HepG2 (cell line): ENCODE measurements at regions not wholly inside any gene's neighbourhood (a gene's known extent, or its start where the extent isn't known, plus 50 kb on each side); places are given as distances from the start of the nearest gene placed in this dataset.

Experiments
- ATAC-seq: fragments of 200-7000 bp; cut with Tn5 transposase; 3 replicates; pipeline ENCODE4 v1.9.1; 2020; ENCODE audit warnings: mild to moderate bottlenecking, moderate library complexity
- BruUV-seq: library from RNA; stranded (reverse); fragments of 400-500 nt; replicated peaks from 2 replicates; lab custom pipeline; 2021; lab: Mats Ljungman, UMichigan
- CTCF ChIA-PET: fragments of 300-600 bp; formaldehyde crosslinking; extraction: SDS; loops from one replicate; lab custom pipeline; 2021; ENCODE audit warnings: low total read pairs, inconsistent platforms, low intra/inter-chr PET ratio; lab: Yijun Ruan, JAX
- POLR2A ChIA-PET: fragments of 350-600 bp; sonication (Branson Sonifier 250); formaldehyde crosslinking; loops from one replicate; lab custom pipeline; 2020; ENCODE audit warnings: antibody characterized with exemption, inconsistent platforms; lab: Yijun Ruan, JAX
- DNase-seq: peaks from one replicate; pipeline ENCODE4 v3.0.0-alpha.2; 2015; ENCODE audit warnings: low spot score
- FAIRE-seq: peaks from 3 replicates; lab custom pipeline; 2011; peaks lifted over from hg19 to GRCh38; lab: Jason Lieb, UNC
- H2AFZ ChIP-seq: one replicate; pipeline ENCODE4 v1.6.1; 2011; ENCODE audit warnings: low read length, inconsistent platforms
- H3K27ac ChIP-seq: fragments of 300-600 bp; 3 replicates; pipeline ENCODE4 v1.8.0; 2011; ENCODE audit warnings: mixed run types, mild to moderate bottlenecking, mixed read lengths, low read length, inconsistent platforms; ENCODE audit not compliant: insufficient read depth; ENCODE audit errors: extremely low read length
- H3K27me3 ChIP-seq, 2 experiments: fragments of 200-600 bp in 1 of 2; 2 replicates in 1 of 2; 3 replicates in 1 of 2; pipeline versions ENCODE4 v1.6.0 to v1.8.0; 2011; ENCODE audit warnings: low read length in 2 of 2, mild to moderate bottlenecking in 2 of 2, moderate library complexity in 2 of 2, inconsistent platforms in 1 of 2; ENCODE audit not compliant: insufficient read depth in 2 of 2, control insufficient read depth in 1 of 2
- H3K36me3 ChIP-seq, 2 experiments: fragments of 200-600 bp in 1 of 2; replicated peaks in 1 of 2; 2 replicates in 1 of 2; 3 replicates in 1 of 2; pipeline versions ENCODE4 v1.5.1 to v1.8.0; 2011; ENCODE audit warnings: low read length in 2 of 2, inconsistent platforms in 1 of 2; ENCODE audit not compliant: insufficient read depth in 2 of 2, control insufficient read depth in 1 of 2
- H3K4me1 ChIP-seq: 2 replicates; pipeline ENCODE4 v1.5.1; 2012; ENCODE audit warnings: low read length, inconsistent platforms; ENCODE audit not compliant: insufficient read depth
- H3K4me2 ChIP-seq: 2 replicates; pipeline ENCODE4 v1.6.0; 2011; ENCODE audit warnings: low read depth, low read length, inconsistent platforms
- H3K4me3 ChIP-seq, 3 experiments: fragments of 200-600 bp in 1 of 3; sonication (generic), shearing (Covaris generic) in 1 of 3; replicated peaks in 1 of 3; 2 replicates each; pipeline ENCODE4 v1.5.1; 2011 to 2016; ENCODE audit warnings: low read length in 3 of 3, inconsistent platforms in 2 of 3, low read depth in 2 of 3, mild to moderate bottlenecking in 2 of 3, control low read depth in 1 of 3, mixed read lengths in 1 of 3; ENCODE audit not compliant: insufficient read depth in 1 of 3
- H3K79me2 ChIP-seq: one replicate; pipeline ENCODE4 v1.6.1; 2011; ENCODE audit warnings: low read length, inconsistent platforms; ENCODE audit not compliant: insufficient read depth
- H3K9ac ChIP-seq: 2 replicates; pipeline ENCODE4 v1.6.0; 2011; ENCODE audit warnings: mild to moderate bottlenecking, low read depth, low read length, inconsistent platforms; ENCODE audit not compliant: insufficient read depth
- H3K9me3 ChIP-seq: 2 replicates; pipeline ENCODE4 v1.5.1; 2012; ENCODE audit warnings: mild to moderate bottlenecking, low read length
- H4K20me1 ChIP-seq: 2 replicates; pipeline ENCODE4 v1.6.0; 2011; ENCODE audit warnings: inconsistent platforms, mild to moderate bottlenecking, low read length, moderate library complexity; ENCODE audit not compliant: insufficient read depth
- AHR ChIP-seq: IDR thresholded peaks from 2 replicates; pipeline ENCODE4 v1.6.1; 2018; ENCODE audit warnings: missing genetic modification reagents, missing compliant biosample characterization
- HHEX ChIP-seq: IDR thresholded peaks from 2 replicates; pipeline ENCODE4 v1.6.1; 2016; ENCODE audit warnings: control low read depth
- MBNL3 ChIP-seq: fragments of 250-450 bp; sonication (Bioruptor Pico); conservative IDR thresholded peaks from 2 replicates; pipeline ENCODE4 v1.8.0; 2022; ENCODE audit warnings: mild to moderate bottlenecking, inconsistent platforms
- RAD51 ChIP-seq: fragments of 450-650 bp; IDR thresholded peaks from 2 replicates; pipeline ENCODE4 v1.6.1; 2016; ENCODE audit warnings: borderline replicate concordance
- SAP130 ChIP-seq: IDR thresholded peaks from 2 replicates; pipeline ENCODE4 v1.6.1; 2016; ENCODE audit warnings: low read depth
- YY1 ChIP-seq: IDR thresholded peaks from 2 replicates; pipeline ENCODE4 v1.6.1; 2011; ENCODE audit warnings: low read length, low read depth, moderate library complexity, mild to moderate bottlenecking; ENCODE audit not compliant: insufficient read depth, insufficient replicate concordance
- ZBTB38 ChIP-seq: sonication (generic); formaldehyde crosslinking; IDR thresholded peaks from 2 replicates; pipeline ENCODE4 v1.5.1; 2020; ENCODE audit warnings: mild to moderate bottlenecking, missing genetic modification reagents
- ZFYVE20 ChIP-seq: sonication (generic); formaldehyde crosslinking; IDR thresholded peaks from 2 replicates; pipeline ENCODE4 v1.8.0; 2023; ENCODE audit warnings: low read depth, mild to moderate bottlenecking, moderate library complexity, missing genetic modification reagents, borderline replicate concordance
- ZNF138 ChIP-seq: sonication (generic); formaldehyde crosslinking; IDR thresholded peaks from 2 replicates; pipeline ENCODE4 v1.5.0; 2020; ENCODE audit warnings: mild to moderate bottlenecking, low read depth, missing genetic modification reagents
- ZNF224 ChIP-seq: sonication (generic); formaldehyde crosslinking; IDR thresholded peaks from 2 replicates; pipeline ENCODE4 v1.5.0; 2020; ENCODE audit warnings: mild to moderate bottlenecking, missing genetic modification reagents
- ZNF414 ChIP-seq: sonication (generic); formaldehyde crosslinking; IDR thresholded peaks from 2 replicates; pipeline ENCODE4 v1.5.0; 2020; ENCODE audit warnings: missing genetic modification reagents
- ZNF446 ChIP-seq: sonication (generic); formaldehyde crosslinking; IDR thresholded peaks from 2 replicates; pipeline ENCODE4 v1.5.0; 2020; ENCODE audit warnings: mild to moderate bottlenecking, missing genetic modification reagents
- ZNF543 ChIP-seq: sonication (generic); formaldehyde crosslinking; IDR thresholded peaks from 2 replicates; pipeline ENCODE4 v1.4.0; 2020; ENCODE audit warnings: mild to moderate bottlenecking, missing genetic modification reagents
- ZNF781 ChIP-seq: sonication (generic); formaldehyde crosslinking; IDR thresholded peaks from 2 replicates; pipeline ENCODE4 v1.5.1; 2020; ENCODE audit warnings: borderline replicate concordance, mild to moderate bottlenecking, missing genetic modification reagents; ENCODE audit errors: not compliant biosample characterization
- WGBS: methylation state at CpG from one replicate; pipeline ENCODE4 v1.1.6; 2017; ENCODE audit warnings: low lambda C conversion rate; 5-methylcytosine and 5-hydroxymethylcytosine counted together
- in situ Hi-C: cut with HindIII; loops from 2 replicates; pipeline ENCODE4 v1.10.0; 2017; ENCODE audit warnings: low pct_unique_long_range_greater_than_20kb; ENCODE audit not compliant: extremely low pct_ligation_motif_present
- intact Hi-C: fragments of 100-400 bp; cut with micrococcal nuclease; formaldehyde crosslinking; loops from one replicate; pipeline ENCODE4 v1.10.0; 2022; ENCODE audit not compliant: unreplicated experiment
- TF ChIP-seq, protein P1 (sequence below): sonication (generic); formaldehyde crosslinking; IDR thresholded peaks from 2 replicates; pipeline ENCODE4 v1.5.0; 2020; ENCODE audit warnings: mild to moderate bottlenecking, missing genetic modification reagents, borderline replicate concordance

DNA sequence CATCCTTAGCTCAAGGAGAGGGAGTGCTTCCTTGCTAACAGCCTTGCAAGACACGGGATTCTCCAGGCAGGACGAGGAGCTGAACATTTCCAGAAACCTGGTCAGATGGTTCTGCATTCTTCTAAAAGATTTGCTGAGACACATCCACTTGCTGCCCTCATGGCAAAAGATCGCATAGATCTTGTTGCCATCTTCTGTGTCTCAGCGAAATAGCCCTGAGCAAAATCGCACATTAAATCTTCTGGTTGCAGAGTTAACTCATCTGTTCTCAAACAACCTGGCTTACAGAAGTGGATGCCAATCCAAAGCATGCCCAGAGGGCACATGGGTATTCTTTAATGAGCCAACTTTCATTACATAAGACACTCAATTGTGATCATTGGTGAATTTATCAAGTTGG is 167.5 kb downstream of the PRKX start:
- ChIA-PET CTCF (no interaction called here), POLR2A (no interaction called here)
- FAIRE-seq = no peak
- DNase-seq = no peak
- 0% methylated on average over 3 of the region's 5 CpGs for WGBS
- in situ Hi-C loops = no loop called here
- H3K79me2 ChIP-seq = no peaks in the 10 kb centered on the region
- no TSS peak for BruUV-seq
- H3K4me1 ChIP-seq = no peaks in the 10 kb centered on the region
- no peak for TF ChIP-seq ZNF414 (CRISPR knock-in tag)
- TF ChIP-seq HHEX = no peak
- no peak for TF ChIP-seq ZFYVE20 (CRISPR knock-in tag)
- TF ChIP-seq ZNF781 = no peak
- no peak for TF ChIP-seq ZNF446
- no peak for TF ChIP-seq ZNF138
- H3K9me3 ChIP-seq = no peaks in the 10 kb centered on the region
- H3K36me3 ChIP-seq = no peaks in the 10 kb centered on the region
- H4K20me1 ChIP-seq = no peaks in the 10 kb centered on the region
- H3K4me2 ChIP-seq = no peak overlapping the region
- intact Hi-C loops = loop anchor here (5.0 kb wide), 1 partner anchor 429 kb away; no protein-coding TSS in a partner anchor
- H3K27me3 ChIP-seq = no peaks in the 10 kb centered on the region
- no peak overlapping the region for H3K27ac ChIP-seq
- H2AFZ ChIP-seq = no peak overlapping the region
- ATAC-seq = no peak
- no peak overlapping the region for H3K4me3 ChIP-seq
- H3K9ac ChIP-seq = no peak overlapping the region

DNA sequence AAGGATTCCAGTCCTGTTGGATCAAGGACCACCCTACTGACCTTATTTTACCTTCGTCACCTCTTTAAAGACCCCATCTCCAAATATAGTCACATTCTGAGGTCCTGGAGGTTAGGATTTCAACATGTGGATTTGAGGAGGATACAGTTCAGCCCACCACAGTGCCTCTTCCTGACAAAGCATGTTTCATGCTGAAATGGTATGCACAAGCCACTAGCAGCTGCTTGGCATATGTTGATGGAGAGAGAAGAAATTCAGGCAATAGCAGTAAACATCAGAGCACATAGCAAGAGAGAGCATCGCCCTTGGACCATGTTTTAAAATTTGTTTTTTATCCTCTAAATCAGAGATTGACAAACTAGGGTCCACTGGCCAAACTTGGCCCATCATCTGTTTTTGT is 172.1 kb downstream of the PRKX start:
- Histone ChIP-seq H2AFZ (no peak overlapping the region), H3K79me2 (no peaks in the 10 kb centered on the region), H3K4me2 (no peak overlapping the region), H3K27me3 (no peaks in the 10 kb centered on the region), H3K27ac (no peak overlapping the region), H4K20me1 (no peaks in the 10 kb centered on the region), H3K9ac (no peak overlapping the region), H3K4me1 (no peaks in the 10 kb centered on the region), H3K36me3 (no peaks in the 10 kb centered on the region), H3K9me3 (no peaks in the 10 kb centered on the region), H3K4me3 (no peak overlapping the region)
- WGBS = 0% methylated on average over 2 of the region's 2 CpGs
- FAIRE-seq = no peak
- TF ChIP-seq SAP130 (CRISPR knock-in tag) (no peak), MBNL3 (CRISPR knock-in tag) (no peak), RAD51 (no peak), ZNF543 (no peak), AHR (CRISPR knock-in tag) (no peak), ZNF224 (CRISPR knock-in tag) (no peak), YY1 (no peak), ZBTB38 (CRISPR knock-in tag) (no peak)
- TF ChIP-seq, protein P1, sequence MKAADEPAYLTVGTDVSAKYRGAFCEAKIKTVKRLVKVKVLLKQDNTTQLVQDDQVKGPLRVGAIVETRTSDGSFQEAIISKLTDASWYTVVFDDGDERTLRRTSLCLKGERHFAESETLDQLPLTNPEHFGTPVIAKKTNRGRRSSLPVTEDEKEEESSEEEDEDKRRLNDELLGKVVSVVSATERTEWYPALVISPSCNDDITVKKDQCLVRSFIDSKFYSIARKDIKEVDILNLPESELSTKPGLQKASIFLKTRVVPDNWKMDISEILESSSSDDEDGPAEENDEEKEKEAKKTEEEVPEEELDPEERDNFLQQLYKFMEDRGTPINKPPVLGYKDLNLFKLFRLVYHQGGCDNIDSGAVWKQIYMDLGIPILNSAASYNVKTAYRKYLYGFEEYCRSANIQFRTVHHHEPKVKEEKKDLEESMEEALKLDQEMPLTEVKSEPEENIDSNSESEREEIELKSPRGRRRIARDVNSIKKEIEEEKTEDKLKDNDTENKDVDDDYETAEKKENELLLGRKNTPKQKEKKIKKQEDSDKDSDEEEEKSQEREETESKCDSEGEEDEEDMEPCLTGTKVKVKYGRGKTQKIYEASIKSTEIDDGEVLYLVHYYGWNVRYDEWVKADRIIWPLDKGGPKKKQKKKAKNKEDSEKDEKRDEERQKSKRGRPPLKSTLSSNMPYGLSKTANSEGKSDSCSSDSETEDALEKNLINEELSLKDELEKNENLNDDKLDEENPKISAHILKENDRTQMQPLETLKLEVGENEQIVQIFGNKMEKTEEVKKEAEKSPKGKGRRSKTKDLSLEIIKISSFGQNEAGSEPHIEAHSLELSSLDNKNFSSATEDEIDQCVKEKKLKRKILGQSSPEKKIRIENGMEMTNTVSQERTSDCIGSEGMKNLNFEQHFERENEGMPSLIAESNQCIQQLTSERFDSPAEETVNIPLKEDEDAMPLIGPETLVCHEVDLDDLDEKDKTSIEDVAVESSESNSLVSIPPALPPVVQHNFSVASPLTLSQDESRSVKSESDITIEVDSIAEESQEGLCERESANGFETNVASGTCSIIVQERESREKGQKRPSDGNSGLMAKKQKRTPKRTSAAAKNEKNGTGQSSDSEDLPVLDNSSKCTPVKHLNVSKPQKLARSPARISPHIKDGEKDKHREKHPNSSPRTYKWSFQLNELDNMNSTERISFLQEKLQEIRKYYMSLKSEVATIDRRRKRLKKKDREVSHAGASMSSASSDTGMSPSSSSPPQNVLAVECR = no peak
- no peak for ATAC-seq
- BruUV-seq = no TSS peak
- POLR2A ChIA-PET = no interaction called here
- no peak for DNase-seq
- CTCF ChIA-PET = no interaction called here
- in situ Hi-C loops (no loop called here), intact Hi-C loops (no loop called here)
